Skin epidermis (tissue), 12 donors: ENCODE measurements at regions not wholly inside any gene's neighbourhood (a gene's known extent, or its start where the extent isn't known, plus 50 kb on each side); places are given as distances from the start of the nearest gene placed in this dataset.

Experiments
- H3K27ac ChIP-seq, 21 experiments: fragments of 200-600 bp; sonication (generic) in 11 of 21; one replicate each; pipeline ENCODE4 v1.5.0; 2020; ENCODE audit warnings: mild to moderate bottlenecking in 3 of 21, inconsistent platforms in 2 of 21, moderate library complexity in 2 of 21
- H3K4me3 ChIP-seq, 7 experiments: fragments of 200-600 bp; sonication (generic) in 2 of 7; one replicate each; pipeline ENCODE4 v1.5.0; 2020; ENCODE audit warnings: inconsistent platforms in 2 of 7, mild to moderate bottlenecking in 2 of 7, moderate library complexity in 1 of 7

GRCh38 chr13:107730813-107731212 lies 484.5 kb downstream of the LIG4 start:
- no peak overlapping the region for H3K4me3 ChIP-seq
- H3K27ac ChIP-seq = no peak overlapping the region

GRCh38 chr13:107721125-107721869 lies 494.0 kb downstream of the LIG4 start:
- H3K27ac ChIP-seq = no peak overlapping the region
- no peak overlapping the region for H3K4me3 ChIP-seq

- H3K4me3 ChIP-seq = no peak overlapping the region
- no peak overlapping the region for H3K27ac ChIP-seq
Observed at GRCh38 chr13:107716741-107717140, 498.6 kb downstream of the LIG4 start.

- H3K27ac ChIP-seq = no peak overlapping the region
- no peak overlapping the region for H3K4me3 ChIP-seq
Observed at GRCh38 chr13:107716241-107716640, 499.1 kb downstream of the LIG4 start.

DNA sequence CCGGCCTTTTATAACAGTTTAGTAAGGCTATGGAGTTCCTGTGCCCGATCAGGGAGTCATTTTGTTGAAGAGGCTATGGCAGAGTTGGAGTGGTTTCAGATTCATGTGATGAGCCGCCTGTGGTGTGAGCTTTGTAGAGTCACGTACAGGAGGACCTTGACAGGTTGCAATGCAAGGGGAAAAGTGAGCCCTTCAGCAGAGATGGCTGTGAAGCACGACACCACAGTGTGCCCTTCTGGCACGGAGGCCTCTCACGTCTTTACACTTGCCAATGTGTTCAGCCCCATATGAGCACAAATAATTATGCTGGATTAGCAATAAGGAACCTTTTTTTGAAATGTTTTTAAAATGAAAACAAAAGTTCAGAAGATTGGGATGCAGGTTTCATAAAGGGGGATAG lies 499.8 kb downstream of the LIG4 start:
- Histone ChIP-seq H3K27ac (no peak overlapping the region), H3K4me3 (no peak overlapping the region)

- Histone ChIP-seq H3K27ac (no peak overlapping the region), H3K4me3 (no peak overlapping the region)
Observed at GRCh38 chr13:107713314-107713713, 502.0 kb downstream of the LIG4 start.

- no peak overlapping the region for H3K27ac ChIP-seq
- H3K4me3 ChIP-seq = no peak overlapping the region
Observed at GRCh38 chr13:107712145-107712860, 503.0 kb downstream of the LIG4 start.

DNA sequence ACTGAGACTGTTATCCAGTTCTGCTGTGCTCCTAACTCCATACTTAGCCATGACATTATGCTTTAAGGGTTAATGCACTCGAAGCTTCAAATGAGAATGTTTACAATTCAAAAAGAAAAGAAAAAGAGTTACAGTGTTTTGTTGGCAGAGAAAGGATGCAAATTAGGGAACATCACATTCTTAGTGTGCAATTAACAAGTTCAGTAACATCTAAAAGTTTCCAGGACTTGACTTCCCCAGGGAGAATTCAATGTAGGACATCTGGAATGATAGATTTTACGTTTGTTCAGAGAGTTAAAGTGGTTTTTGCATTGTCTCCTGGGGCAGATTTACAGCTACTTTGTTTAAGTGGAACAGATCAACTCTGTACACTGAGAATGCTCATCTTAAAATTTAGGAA lies 525.2 kb downstream of the LIG4 start:
- Histone ChIP-seq H3K27ac (no peak overlapping the region), H3K4me3 (no peak overlapping the region)

- no peak overlapping the region for H3K27ac ChIP-seq
- H3K4me3 ChIP-seq = no peak overlapping the region
Observed at GRCh38 chr13:107685876-107686275, 529.5 kb downstream of the LIG4 start.

- Histone ChIP-seq H3K27ac (no peak overlapping the region), H3K4me3 (no peak overlapping the region)
Observed at GRCh38 chr13:107681600-107681999, 533.7 kb downstream of the LIG4 start.

DNA sequence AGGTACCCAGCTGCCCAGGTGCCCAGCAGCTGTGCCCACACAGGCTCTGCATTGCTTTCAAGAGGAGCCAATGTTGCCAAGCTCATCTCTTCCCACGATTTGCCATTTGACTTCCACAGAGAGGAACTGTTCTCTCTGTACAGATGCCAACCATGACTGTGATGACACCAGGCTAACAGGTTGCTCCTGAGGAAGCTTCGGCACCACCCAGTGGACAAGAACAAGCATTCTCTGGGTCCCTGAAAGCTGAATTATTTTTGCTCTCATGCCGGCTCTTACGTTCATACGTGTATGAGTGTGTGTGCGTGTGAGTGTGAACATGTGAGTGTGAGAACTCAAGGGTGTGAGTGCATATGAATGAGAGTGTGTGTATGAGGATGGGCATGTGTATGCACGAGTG lies 535.2 kb downstream of the LIG4 start:
- no peak overlapping the region for H3K27ac ChIP-seq
- no peak overlapping the region for H3K4me3 ChIP-seq

DNA sequence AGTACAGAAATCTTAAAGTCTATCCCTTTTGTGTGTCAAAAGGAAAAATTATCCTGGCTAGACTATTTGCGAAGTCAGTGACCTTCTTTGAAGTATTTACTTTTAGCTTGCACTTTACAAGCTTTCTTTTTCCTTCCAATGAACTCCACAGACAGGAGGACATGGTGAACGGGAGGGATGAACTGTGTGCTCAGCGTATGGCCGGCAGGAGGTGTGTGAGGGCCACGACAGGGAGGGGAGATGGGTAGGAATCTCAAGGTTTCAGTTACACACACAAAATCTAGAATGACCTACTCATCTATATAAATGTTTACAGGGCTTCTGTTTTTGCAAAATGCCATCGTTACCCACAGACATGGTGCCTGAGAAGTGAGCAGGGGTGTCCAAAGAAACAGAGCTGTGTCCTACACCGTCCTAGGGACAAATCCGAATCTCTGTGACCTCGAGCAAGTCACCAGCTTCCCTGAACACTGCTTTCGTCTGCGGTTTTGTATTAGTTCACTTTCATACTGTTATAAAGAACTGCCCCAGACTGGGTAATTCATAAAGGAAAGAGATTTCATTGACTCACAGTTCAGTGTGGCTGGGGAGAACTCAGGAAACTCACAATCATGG lies 537.2 kb downstream of the LIG4 start:
- no peak overlapping the region for H3K27ac ChIP-seq

GRCh38 chr13:107675847-107676550 lies 539.3 kb downstream of the LIG4 start:
- H3K4me3 ChIP-seq = no peak overlapping the region
- H3K27ac ChIP-seq = no peak overlapping the region

More for the DNA sequence above, 537.2 kb downstream of the LIG4 start:
- H3K4me3 ChIP-seq = no peak overlapping the region

DNA sequence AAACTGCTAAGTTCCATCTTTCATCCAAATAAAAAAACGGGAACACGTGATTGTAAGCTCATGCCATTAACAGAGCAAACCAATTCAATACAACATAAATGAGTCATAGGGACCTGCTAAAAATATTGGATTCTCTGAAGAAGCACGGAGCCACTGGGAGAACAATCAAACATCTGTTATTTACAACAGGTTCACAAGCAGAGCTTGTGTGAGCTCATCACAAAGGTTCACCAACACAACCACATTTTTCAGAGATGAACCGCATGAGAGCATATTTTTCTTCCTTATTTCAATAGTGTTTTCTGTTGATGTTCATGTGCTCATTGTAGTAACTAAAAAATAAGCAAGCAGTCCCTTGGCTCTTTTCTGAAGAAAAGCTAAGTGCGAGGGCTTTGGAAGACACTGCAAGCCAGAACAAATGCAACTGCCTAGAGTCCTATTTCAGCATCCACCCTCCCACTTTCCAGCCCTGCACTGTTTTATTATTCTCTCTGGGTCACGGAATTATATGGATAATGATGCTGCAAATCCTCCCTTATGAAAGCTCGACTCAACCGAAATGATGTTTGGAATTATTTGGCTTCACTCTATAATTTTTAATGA lies 545.8 kb downstream of the LIG4 start:
- Histone ChIP-seq H3K4me3 (no peak overlapping the region), H3K27ac (no peak overlapping the region)

GRCh38 chr13:107665926-107666458 lies 549.3 kb downstream of the LIG4 start:
- H3K27ac ChIP-seq = no peak overlapping the region
- H3K4me3 ChIP-seq = no peak overlapping the region

DNA sequence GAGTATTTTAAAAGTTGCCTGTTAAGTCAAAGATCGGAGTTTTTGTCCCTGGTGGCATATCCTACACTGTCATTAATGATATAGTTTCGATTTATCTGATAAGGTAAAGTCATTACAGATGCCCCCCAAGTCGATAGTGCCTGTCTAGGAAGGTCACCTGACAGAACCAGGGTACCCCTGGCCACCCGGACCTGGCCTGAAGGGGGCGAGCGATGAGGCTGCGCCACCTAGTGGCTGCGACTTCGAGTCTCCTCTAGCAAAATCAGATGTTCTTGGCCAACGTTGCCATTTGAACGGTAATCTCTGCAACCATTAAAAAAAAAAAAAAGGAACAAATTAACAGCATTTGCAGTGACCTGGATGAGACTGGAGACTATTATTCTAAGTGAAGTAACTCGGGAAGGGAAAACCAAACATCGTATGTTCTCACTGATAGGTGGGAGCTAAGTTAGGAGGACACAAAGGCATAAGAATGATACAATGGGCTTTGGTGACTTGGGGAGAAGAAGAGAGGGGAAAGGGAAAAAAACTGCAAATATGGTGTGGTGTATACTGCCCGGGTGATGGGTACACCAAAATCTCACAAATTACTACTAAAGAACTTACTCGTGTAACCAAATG lies 565.1 kb downstream of the LIG4 start:
- Histone ChIP-seq H3K27ac (no peak overlapping the region), H3K4me3 (no peak overlapping the region)

DNA sequence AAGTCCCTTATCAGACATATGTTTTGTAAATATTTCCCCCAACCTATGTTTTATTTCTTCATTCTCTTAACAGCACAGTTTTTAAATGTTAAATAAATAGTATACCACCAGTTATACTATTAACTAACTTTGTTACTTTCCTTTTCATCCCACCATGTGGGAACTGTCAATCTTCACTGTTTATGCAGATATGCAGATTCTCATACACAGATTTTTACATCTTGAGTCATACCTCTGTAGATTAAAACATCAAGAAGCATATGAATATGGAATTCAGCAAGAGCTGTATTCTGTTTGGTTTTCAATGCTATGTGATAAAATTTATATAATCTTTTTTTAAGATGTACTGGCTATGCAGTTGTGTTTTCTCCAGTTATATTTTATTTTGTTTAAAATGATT lies 566.3 kb downstream of the LIG4 start:
- Histone ChIP-seq H3K27ac (no peak overlapping the region), H3K4me3 (no peak overlapping the region)

DNA sequence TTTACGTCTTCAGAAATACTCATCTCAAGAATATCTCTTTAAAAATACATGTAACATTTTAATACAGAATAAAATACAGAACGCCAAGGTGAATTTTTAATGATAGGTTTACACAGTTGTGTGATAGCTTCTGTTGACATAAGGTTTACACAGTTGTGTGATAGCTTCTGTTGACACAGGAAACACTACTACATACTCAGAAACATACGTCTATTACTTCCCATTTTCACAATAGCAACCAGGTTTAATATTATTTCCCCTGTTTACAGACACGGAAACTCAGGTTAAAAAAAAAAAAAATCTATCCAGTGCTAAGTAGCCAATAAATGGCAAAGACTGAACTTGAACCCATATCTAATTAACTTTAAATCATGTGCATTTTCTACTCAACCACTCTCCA lies 571.2 kb downstream of the LIG4 start:
- Histone ChIP-seq H3K27ac (no peak overlapping the region), H3K4me3 (no peak overlapping the region)

- Histone ChIP-seq H3K27ac (no peak overlapping the region), H3K4me3 (no peak overlapping the region)
Observed at GRCh38 chr13:107643615-107644014, 571.7 kb downstream of the LIG4 start.
